Body of pancreas (tissue), 4 donors: ENCODE measurements at regions not wholly inside any gene's neighbourhood (a gene's known extent, or its start where the extent isn't known, plus 50 kb on each side); places are given as distances from the start of the nearest gene placed in this dataset.

Experiments
- POLR2A ChIP-seq, 3 donors: fragments of 450-650 bp; IDR thresholded peaks; one replicate each; pipeline ENCODE4 v1.6.1; 2016; ENCODE audit warnings: antibody characterized with exemption in 3 of 3, mild to moderate bottlenecking in 2 of 3
- TF ChIP-seq, protein P1 (sequence below), 7 experiments: fragments of 450-650 bp in 4 of 7; fragments of 200-600 bp in 3 of 7; sonication (generic) in 3 of 7; IDR thresholded peaks; one replicate each; pipeline ENCODE4 v1.5.1; 2016 to 2019; ENCODE audit warnings: antibody characterized with exemption in 7 of 7

DNA sequence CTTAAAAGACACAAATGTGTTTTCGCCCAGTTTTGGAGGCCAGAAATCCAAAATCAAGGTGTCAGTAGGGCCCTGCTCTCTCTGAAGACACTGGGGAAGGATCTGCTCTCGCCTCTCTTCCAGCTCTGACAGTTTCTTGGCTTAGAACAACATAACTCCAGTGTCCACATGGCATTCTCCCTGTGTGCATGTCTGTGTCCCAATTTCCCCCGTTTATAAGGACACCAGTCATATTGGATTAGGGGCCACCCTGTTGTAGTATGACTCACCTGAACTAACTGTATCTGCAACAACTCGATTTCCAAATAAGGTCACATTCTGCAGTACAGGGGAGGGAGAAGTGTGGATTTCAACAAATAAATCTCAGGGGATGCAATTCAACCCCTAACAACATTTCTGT lies 263.2 kb downstream of the SS18 start:
- TF ChIP-seq, protein P1, sequence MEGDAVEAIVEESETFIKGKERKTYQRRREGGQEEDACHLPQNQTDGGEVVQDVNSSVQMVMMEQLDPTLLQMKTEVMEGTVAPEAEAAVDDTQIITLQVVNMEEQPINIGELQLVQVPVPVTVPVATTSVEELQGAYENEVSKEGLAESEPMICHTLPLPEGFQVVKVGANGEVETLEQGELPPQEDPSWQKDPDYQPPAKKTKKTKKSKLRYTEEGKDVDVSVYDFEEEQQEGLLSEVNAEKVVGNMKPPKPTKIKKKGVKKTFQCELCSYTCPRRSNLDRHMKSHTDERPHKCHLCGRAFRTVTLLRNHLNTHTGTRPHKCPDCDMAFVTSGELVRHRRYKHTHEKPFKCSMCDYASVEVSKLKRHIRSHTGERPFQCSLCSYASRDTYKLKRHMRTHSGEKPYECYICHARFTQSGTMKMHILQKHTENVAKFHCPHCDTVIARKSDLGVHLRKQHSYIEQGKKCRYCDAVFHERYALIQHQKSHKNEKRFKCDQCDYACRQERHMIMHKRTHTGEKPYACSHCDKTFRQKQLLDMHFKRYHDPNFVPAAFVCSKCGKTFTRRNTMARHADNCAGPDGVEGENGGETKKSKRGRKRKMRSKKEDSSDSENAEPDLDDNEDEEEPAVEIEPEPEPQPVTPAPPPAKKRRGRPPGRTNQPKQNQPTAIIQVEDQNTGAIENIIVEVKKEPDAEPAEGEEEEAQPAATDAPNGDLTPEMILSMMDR (IDR thresholded peaks at IDR 0.05) = no peak
- TF ChIP-seq POLR2A (IDR thresholded peaks at IDR 0.05) = no peak
